H9 (cell line): ENCODE measurements at regions not wholly inside any gene's neighbourhood (a gene's known extent, or its start where the extent isn't known, plus 50 kb on each side); places are given as distances from the start of the nearest gene placed in this dataset.

Source experiments
- DNase-seq: peaks from one replicate; pipeline ENCODE4 v3.0.0-alpha.2; 2017
- H2AFZ ChIP-seq: one replicate; pipeline ENCODE4 v1.6.1; 2013; ENCODE audit warnings: mild to moderate bottlenecking, low read length, control low read depth, moderate library complexity
- H2AK5ac ChIP-seq: 2 replicates; pipeline ENCODE4 v1.6.1; 2013; ENCODE audit warnings: low read length, control low read depth, mixed read lengths; ENCODE audit not compliant: insufficient read length
- H2BK120ac ChIP-seq: one replicate; pipeline ENCODE4 v1.6.1; 2013; ENCODE audit warnings: low read depth, mild to moderate bottlenecking, low read length, control low read depth, inconsistent platforms; ENCODE audit not compliant: poor library complexity, severe bottlenecking
- H2BK12ac ChIP-seq: 2 replicates; pipeline ENCODE4 v1.6.1; 2013; ENCODE audit warnings: low read length, control low read depth, mixed read lengths, low read depth; ENCODE audit not compliant: insufficient read length
- H2BK15ac ChIP-seq: 2 replicates; pipeline ENCODE4 v1.6.1; 2013; ENCODE audit warnings: low read depth, low read length, control low read depth
- H2BK20ac ChIP-seq: one replicate; pipeline ENCODE4 v1.6.1; 2013; ENCODE audit warnings: low read depth, mild to moderate bottlenecking, low read length, control low read depth, inconsistent platforms; ENCODE audit not compliant: poor library complexity, severe bottlenecking
- H2BK5ac ChIP-seq: 2 replicates; pipeline ENCODE4 v1.6.1; 2013; ENCODE audit warnings: low read length, control low read depth, mixed read lengths; ENCODE audit not compliant: insufficient read length
- H3K14ac ChIP-seq: 2 replicates; pipeline ENCODE4 v1.6.1; 2013; ENCODE audit warnings: low read length, control low read depth; ENCODE audit not compliant: insufficient read depth
- H3K18ac ChIP-seq: 2 replicates; pipeline ENCODE4 v1.6.1; 2013; ENCODE audit warnings: low read depth, mild to moderate bottlenecking, mixed read lengths, low read length, control low read depth; ENCODE audit not compliant: insufficient read length
- H3K23ac ChIP-seq: 2 replicates; pipeline ENCODE4 v1.6.1; 2013; ENCODE audit warnings: low read length, control low read depth, mixed read lengths, low read depth; ENCODE audit not compliant: insufficient read length
- H3K23me2 ChIP-seq: 2 replicates; pipeline ENCODE4 v1.6.1; 2013; ENCODE audit warnings: low read depth, mild to moderate bottlenecking, mixed read lengths, low read length, control low read depth; ENCODE audit not compliant: insufficient read length, poor library complexity, severe bottlenecking
- H3K27ac ChIP-seq: 2 replicates; pipeline ENCODE4 v1.5.1; 2013; ENCODE audit warnings: low read length, control low read depth, mixed read lengths, low read depth; ENCODE audit not compliant: insufficient read length
- H3K27me3 ChIP-seq: 2 replicates; pipeline ENCODE4 v1.6.1; 2013; ENCODE audit warnings: low read length, control low read depth, inconsistent platforms; ENCODE audit not compliant: insufficient read depth
- H3K4ac ChIP-seq: 2 replicates; pipeline ENCODE4 v1.6.1; 2013; ENCODE audit warnings: low read depth, mild to moderate bottlenecking, control low read depth, inconsistent platforms, low read length, moderate library complexity
- H3K4me1 ChIP-seq: 2 replicates; pipeline ENCODE4 v1.6.1; 2013; ENCODE audit warnings: low read length, control low read depth, inconsistent platforms; ENCODE audit not compliant: insufficient read depth
- H3K4me2 ChIP-seq: 2 replicates; pipeline ENCODE4 v1.6.1; 2013; ENCODE audit warnings: low read length, control low read depth, mixed read lengths; ENCODE audit not compliant: insufficient read length, insufficient read depth
- H3K56ac ChIP-seq: 2 replicates; pipeline ENCODE4 v1.6.1; 2013; ENCODE audit warnings: low read depth, mild to moderate bottlenecking, mixed read lengths, low read length, control low read depth; ENCODE audit not compliant: insufficient read length
- H3K79me1 ChIP-seq: 2 replicates; pipeline ENCODE4 v1.6.1; 2013; ENCODE audit warnings: low read depth, mild to moderate bottlenecking, moderate library complexity, low read length, control low read depth, inconsistent platforms; ENCODE audit not compliant: insufficient read depth, poor library complexity, severe bottlenecking
- H3K79me2 ChIP-seq: 2 replicates; pipeline ENCODE4 v1.6.1; 2013; ENCODE audit warnings: low read length, control low read depth, inconsistent platforms; ENCODE audit not compliant: insufficient read depth
- H3K9ac ChIP-seq: 2 replicates; pipeline ENCODE4 v1.6.1; 2013; ENCODE audit warnings: low read length, control low read depth, mixed read lengths; ENCODE audit not compliant: insufficient read length; ENCODE audit errors: extremely low read depth
- H3K9me3 ChIP-seq: one replicate; pipeline ENCODE4 v1.6.1; 2013; ENCODE audit warnings: low read depth, low read length, inconsistent platforms; ENCODE audit not compliant: control insufficient read depth
- H3T11ph ChIP-seq: one replicate; pipeline ENCODE4 v1.6.1; 2013; ENCODE audit warnings: mild to moderate bottlenecking, low read length, control low read depth, inconsistent platforms
- H4K20me1 ChIP-seq: one replicate; pipeline ENCODE4 v1.6.1; 2013; ENCODE audit not compliant: control insufficient read depth, insufficient read length, insufficient read depth
- H4K5ac ChIP-seq: 2 replicates; pipeline ENCODE4 v1.6.1; 2013; ENCODE audit warnings: low read depth, mild to moderate bottlenecking, mixed read lengths, low read length, control low read depth; ENCODE audit not compliant: insufficient read length
- H4K8ac ChIP-seq: replicated peaks from 2 replicates; pipeline ENCODE4 v1.6.1; 2013; ENCODE audit warnings: low read length, control low read depth, mixed read lengths, low read depth; ENCODE audit not compliant: insufficient read length
- H4K91ac ChIP-seq: 2 replicates; pipeline ENCODE4 v1.6.1; 2013; ENCODE audit warnings: low read depth, mild to moderate bottlenecking, moderate library complexity, mixed read lengths, low read length, control low read depth; ENCODE audit not compliant: insufficient read length
- H3K27ac Mint-ChIP-seq, 3 experiments: 2 replicates in 2 of 3; 3 replicates in 1 of 3; pipeline ENCODE4 v1.8.0; 2020 to 2021; ENCODE audit warnings: mixed read lengths in 3 of 3, mild to moderate bottlenecking in 1 of 3, moderate library complexity in 1 of 3
- H3K27me3 Mint-ChIP-seq: 2 replicates; pipeline ENCODE4 v1.8.0; 2021; ENCODE audit warnings: low read depth, mild to moderate bottlenecking, moderate library complexity, mixed read lengths
- H3K36me3 Mint-ChIP-seq, 3 experiments: 2 replicates in 2 of 3; 3 replicates in 1 of 3; pipeline ENCODE4 v1.8.0; 2020 to 2021; ENCODE audit warnings: low read depth in 3 of 3, mixed read lengths in 3 of 3; ENCODE audit not compliant: insufficient read depth in 1 of 3
- H3K4me1 Mint-ChIP-seq, 2 experiments: 2 replicates each; pipeline ENCODE4 v1.8.0; 2020; ENCODE audit warnings: mixed read lengths in 2 of 2
- H3K4me3 Mint-ChIP-seq, 2 experiments: 2 replicates in 1 of 2; 3 replicates in 1 of 2; pipeline ENCODE4 v1.8.0; 2020 to 2021; ENCODE audit warnings: mild to moderate bottlenecking in 2 of 2, mixed read lengths in 2 of 2, moderate library complexity in 1 of 2
- H3K9me3 Mint-ChIP-seq, 2 experiments: 2 replicates in 1 of 2; 3 replicates in 1 of 2; pipeline ENCODE4 v1.8.0; 2020; ENCODE audit warnings: mild to moderate bottlenecking in 2 of 2, mixed read lengths in 2 of 2, moderate library complexity in 1 of 2
- CTCF ChIP-seq: fragments of 200-600 bp; sonication (generic); conservative IDR thresholded peaks from 3 replicates; pipeline ENCODE4 v1.8.0; 2021; ENCODE audit warnings: antibody characterized with exemption, mild to moderate bottlenecking
- WGBS: extraction: QIAGEN DNeasy Blood & Tissue Kit; methylation state at CpG from one replicate; pipeline ENCODE4 v1.1.7; 2013; ENCODE audit warnings: missing lambda C conversion rate, low lambda C conversion rate, mixed read lengths; ENCODE audit not compliant: insufficient read length; ENCODE audit errors: extremely low coverage; 5-methylcytosine and 5-hydroxymethylcytosine counted together

- no peak overlapping the region for H2BK120ac ChIP-seq
- no peaks in the 10 kb centered on the region; the same call in 1 of the 2 replicates for H3K4me1 ChIP-seq
- H3K4ac ChIP-seq = no peak overlapping the region
- no peak overlapping the region for H3K14ac ChIP-seq
- no peak overlapping the region for H4K5ac ChIP-seq
- no peaks in the 10 kb centered on the region for H3K9me3 ChIP-seq
- H2BK12ac ChIP-seq = no peak overlapping the region
- H3K27ac ChIP-seq = no peak overlapping the region
- H2BK20ac ChIP-seq = no peak overlapping the region
- H4K20me1 ChIP-seq = no peaks in the 10 kb centered on the region
- H3K56ac ChIP-seq = no peak overlapping the region
- H2BK5ac ChIP-seq = no peak overlapping the region
- Mint-ChIP-seq H3K36me3 (peaks cover 12 to 18% (median 18%) of the 10 kb centered on the region in 3 experiments), H3K9me3 (peaks cover 18 to 19% of the 10 kb centered on the region in 2 experiments), H3K4me3 (no peak overlapping the region), H3K27me3 (no peaks in the 10 kb centered on the region), H3K4me1 (peaks cover 21 to 29% of the 10 kb centered on the region in 2 experiments), H3K27ac (no peak overlapping the region)
- no peak overlapping the region for H2AFZ ChIP-seq
- H3K9ac ChIP-seq = no peak overlapping the region
- no peak for TF ChIP-seq CTCF
- H2AK5ac ChIP-seq = no peak overlapping the region
- no CpG with 5 or more reads among the region's 5 CpGs for WGBS
- no peak overlapping the region for H3K23ac ChIP-seq
- H3T11ph ChIP-seq = no peak overlapping the region
- H4K8ac ChIP-seq = no peak overlapping the region
- no peak overlapping the region for H3K4me2 ChIP-seq
- no peaks in the 10 kb centered on the region for H3K27me3 ChIP-seq
- no peak overlapping the region for H2BK15ac ChIP-seq
- H3K23me2 ChIP-seq = no peaks in the 10 kb centered on the region
- no peak overlapping the region for H4K91ac ChIP-seq
- H3K18ac ChIP-seq = no peak overlapping the region
- no peaks in the 10 kb centered on the region for H3K79me2 ChIP-seq
- no peak for DNase-seq
- no peaks in the 10 kb centered on the region for H3K79me1 ChIP-seq
These were observed 111.1 kb downstream of the LMO4 start for GRCh38 chr1:87439821-87440220.
